HepG2 (cell line): ENCODE measurements at regions not wholly inside any gene's neighbourhood (a gene's known extent, or its start where the extent isn't known, plus 50 kb on each side); places are given as distances from the start of the nearest gene placed in this dataset.
"Not testable (repeated sequence)": the region's sequence is repeated elsewhere in the genome, so short reads cannot be mapped to it uniquely, and the experiment has no call there.

Source experiments
- ATAC-seq: fragments of 200-7000 bp; cut with Tn5 transposase; 3 replicates; pipeline ENCODE4 v1.9.1; 2020; ENCODE audit warnings: mild to moderate bottlenecking, moderate library complexity
- BruUV-seq: library from RNA; stranded (reverse); fragments of 400-500 nt; replicated peaks from 2 replicates; lab custom pipeline; 2021; lab: Mats Ljungman, UMichigan
- CTCF ChIA-PET: fragments of 300-600 bp; formaldehyde crosslinking; extraction: SDS; loops from one replicate; lab custom pipeline; 2021; ENCODE audit warnings: low total read pairs, inconsistent platforms, low intra/inter-chr PET ratio; lab: Yijun Ruan, JAX
- POLR2A ChIA-PET: fragments of 350-600 bp; sonication (Branson Sonifier 250); formaldehyde crosslinking; loops from one replicate; lab custom pipeline; 2020; ENCODE audit warnings: antibody characterized with exemption, inconsistent platforms; lab: Yijun Ruan, JAX
- DNase-seq: peaks from one replicate; pipeline ENCODE4 v3.0.0-alpha.2; 2015; ENCODE audit warnings: low spot score
- FAIRE-seq: peaks from 3 replicates; lab custom pipeline; 2011; peaks lifted over from hg19 to GRCh38; lab: Jason Lieb, UNC
- H2AFZ ChIP-seq: one replicate; pipeline ENCODE4 v1.6.1; 2011; ENCODE audit warnings: low read length, inconsistent platforms
- H3K27ac ChIP-seq: fragments of 300-600 bp; 3 replicates; pipeline ENCODE4 v1.8.0; 2011; ENCODE audit warnings: mixed run types, mild to moderate bottlenecking, mixed read lengths, low read length, inconsistent platforms; ENCODE audit not compliant: insufficient read depth; ENCODE audit errors: extremely low read length
- H3K27me3 ChIP-seq, 2 experiments: fragments of 200-600 bp in 1 of 2; 2 replicates in 1 of 2; 3 replicates in 1 of 2; pipeline versions ENCODE4 v1.6.0 to v1.8.0; 2011; ENCODE audit warnings: low read length in 2 of 2, mild to moderate bottlenecking in 2 of 2, moderate library complexity in 2 of 2, inconsistent platforms in 1 of 2; ENCODE audit not compliant: insufficient read depth in 2 of 2, control insufficient read depth in 1 of 2
- H3K36me3 ChIP-seq, 2 experiments: fragments of 200-600 bp in 1 of 2; replicated peaks in 1 of 2; 2 replicates in 1 of 2; 3 replicates in 1 of 2; pipeline versions ENCODE4 v1.5.1 to v1.8.0; 2011; ENCODE audit warnings: low read length in 2 of 2, inconsistent platforms in 1 of 2; ENCODE audit not compliant: insufficient read depth in 2 of 2, control insufficient read depth in 1 of 2
- H3K4me1 ChIP-seq: 2 replicates; pipeline ENCODE4 v1.5.1; 2012; ENCODE audit warnings: low read length, inconsistent platforms; ENCODE audit not compliant: insufficient read depth
- H3K4me2 ChIP-seq: 2 replicates; pipeline ENCODE4 v1.6.0; 2011; ENCODE audit warnings: low read depth, low read length, inconsistent platforms
- H3K4me3 ChIP-seq, 3 experiments: fragments of 200-600 bp in 1 of 3; sonication (generic), shearing (Covaris generic) in 1 of 3; replicated peaks in 1 of 3; 2 replicates each; pipeline ENCODE4 v1.5.1; 2011 to 2016; ENCODE audit warnings: low read length in 3 of 3, inconsistent platforms in 2 of 3, low read depth in 2 of 3, mild to moderate bottlenecking in 2 of 3, control low read depth in 1 of 3, mixed read lengths in 1 of 3; ENCODE audit not compliant: insufficient read depth in 1 of 3
- H3K79me2 ChIP-seq: one replicate; pipeline ENCODE4 v1.6.1; 2011; ENCODE audit warnings: low read length, inconsistent platforms; ENCODE audit not compliant: insufficient read depth
- H3K9ac ChIP-seq: 2 replicates; pipeline ENCODE4 v1.6.0; 2011; ENCODE audit warnings: mild to moderate bottlenecking, low read depth, low read length, inconsistent platforms; ENCODE audit not compliant: insufficient read depth
- H3K9me3 ChIP-seq: 2 replicates; pipeline ENCODE4 v1.5.1; 2012; ENCODE audit warnings: mild to moderate bottlenecking, low read length
- H4K20me1 ChIP-seq: 2 replicates; pipeline ENCODE4 v1.6.0; 2011; ENCODE audit warnings: inconsistent platforms, mild to moderate bottlenecking, low read length, moderate library complexity; ENCODE audit not compliant: insufficient read depth
- ZNF770 ChIP-seq: sonication (generic); formaldehyde crosslinking; IDR thresholded peaks from 2 replicates; pipeline ENCODE4 v1.5.0; 2020; ENCODE audit warnings: mild to moderate bottlenecking, missing genetic modification reagents
- WGBS: methylation state at CpG from one replicate; pipeline ENCODE4 v1.1.6; 2017; ENCODE audit warnings: low lambda C conversion rate; 5-methylcytosine and 5-hydroxymethylcytosine counted together
- in situ Hi-C: cut with HindIII; loops from 2 replicates; pipeline ENCODE4 v1.10.0; 2017; ENCODE audit warnings: low pct_unique_long_range_greater_than_20kb; ENCODE audit not compliant: extremely low pct_ligation_motif_present
- intact Hi-C: fragments of 100-400 bp; cut with micrococcal nuclease; formaldehyde crosslinking; loops from one replicate; pipeline ENCODE4 v1.10.0; 2022; ENCODE audit not compliant: unreplicated experiment

- not testable (repeated sequence) for H3K9me3 ChIP-seq
- peak; percentile 76 for TF ChIP-seq ZNF770 (CRISPR knock-in tag)
- TF ChIP-seq, all 625 proteins: peak for 1; not testable (repeated sequence) for 624
- H2AFZ ChIP-seq, intact Hi-C loops, BruUV-seq, H3K79me2 ChIP-seq, H3K4me3 ChIP-seq, CTCF ChIA-PET, H3K4me2 ChIP-seq, DNase-seq, FAIRE-seq, ATAC-seq, H3K9ac ChIP-seq, H3K36me3 ChIP-seq, H3K27ac ChIP-seq, H3K4me1 ChIP-seq, POLR2A ChIA-PET, in situ Hi-C loops, H3K27me3 ChIP-seq, H4K20me1 ChIP-seq: not testable (repeated sequence)
- WGBS: 10% methylated on average over 2 of the region's 2 CpGs
These were observed 150.2 kb downstream of the SKIDA1 start for GRCh38 chr10:21375274-21375673.

- H3K4me3 ChIP-seq, H3K9me3 ChIP-seq, H4K20me1 ChIP-seq, H3K4me2 ChIP-seq, FAIRE-seq, H3K9ac ChIP-seq, H3K4me1 ChIP-seq, H3K27me3 ChIP-seq, BruUV-seq, in situ Hi-C loops, intact Hi-C loops, H3K36me3 ChIP-seq, H2AFZ ChIP-seq, H3K27ac ChIP-seq, CTCF ChIA-PET, POLR2A ChIA-PET, H3K79me2 ChIP-seq, DNase-seq, ATAC-seq: not testable (repeated sequence)
- WGBS: 6% methylated on average over 3 of the region's 3 CpGs
These were observed 151.6 kb downstream of the SKIDA1 start for GRCh38 chr10:21373881-21374280.
